RWPE2 (cell line): ENCODE measurements at regions not wholly inside any gene's neighbourhood (a gene's known extent, or its start where the extent isn't known, plus 50 kb on each side); places are given as distances from the start of the nearest gene placed in this dataset.

Source experiments
- ATAC-seq: fragments of 200-7000 bp; cut with Tn5 transposase; 3 replicates; pipeline ENCODE4 v1.9.1; 2021; ENCODE audit warnings: low read depth
- DNase-seq: peaks from one replicate; pipeline ENCODE4 v3.0.0-alpha.2; 2020; ENCODE audit warnings: low spot score
- H3K27ac ChIP-seq: fragments of 450-650 bp; 2 replicates; pipeline ENCODE4 v1.5.1; 2017; ENCODE audit warnings: mild to moderate bottlenecking; ENCODE audit not compliant: poor library complexity, severe bottlenecking
- H3K27me3 ChIP-seq: fragments of 250-450 bp; sonication (Bioruptor Pico); 2 replicates; pipeline ENCODE4 v1.5.1; 2021; ENCODE audit warnings: mild to moderate bottlenecking, moderate library complexity; ENCODE audit not compliant: insufficient read depth, poor library complexity, severe bottlenecking
- H3K36me3 ChIP-seq: fragments of 250-450 bp; sonication (Bioruptor Pico); 2 replicates; pipeline ENCODE4 v1.5.1; 2020; ENCODE audit warnings: low read depth, mild to moderate bottlenecking, moderate library complexity
- H3K4me1 ChIP-seq: fragments of 250-450 bp; sonication (Bioruptor Pico); 2 replicates; pipeline ENCODE4 v1.5.1; 2021; ENCODE audit warnings: mild to moderate bottlenecking, moderate library complexity; ENCODE audit not compliant: insufficient read depth, poor library complexity, severe bottlenecking
- H3K4me3 ChIP-seq: fragments of 250-450 bp; sonication (Bioruptor Pico); 2 replicates; pipeline ENCODE4 v1.5.1; 2021; ENCODE audit warnings: mild to moderate bottlenecking, moderate library complexity; ENCODE audit not compliant: severe bottlenecking
- H3K9me3 ChIP-seq: fragments of 250-450 bp; sonication (Bioruptor Pico); 2 replicates; pipeline ENCODE4 v1.5.1; 2021; ENCODE audit warnings: mild to moderate bottlenecking, moderate library complexity; ENCODE audit not compliant: severe bottlenecking
- CTCF ChIP-seq: fragments of 450-650 bp; IDR thresholded peaks from one replicate; pipeline ENCODE4 v1.5.1; 2017; ENCODE audit warnings: mild to moderate bottlenecking, moderate library complexity; ENCODE audit not compliant: poor library complexity, severe bottlenecking

- no peak overlapping the region for H3K4me3 ChIP-seq
- ATAC-seq (peak; percentile 76), DNase-seq (no peak)
- peaks cover 3% of the 10 kb centered on the region for H3K27me3 ChIP-seq
- peaks cover 9% of the 10 kb centered on the region for H3K9me3 ChIP-seq
- H3K4me1 ChIP-seq: no peaks in the 10 kb centered on the region
- no peaks in the 10 kb centered on the region for H3K36me3 ChIP-seq
- H3K27ac ChIP-seq: no peak overlapping the region
- TF ChIP-seq CTCF: no peak
These were observed 89.1 kb upstream of the VASH1 start for GRCh38 chr14:76672123-76672522.

DNA sequence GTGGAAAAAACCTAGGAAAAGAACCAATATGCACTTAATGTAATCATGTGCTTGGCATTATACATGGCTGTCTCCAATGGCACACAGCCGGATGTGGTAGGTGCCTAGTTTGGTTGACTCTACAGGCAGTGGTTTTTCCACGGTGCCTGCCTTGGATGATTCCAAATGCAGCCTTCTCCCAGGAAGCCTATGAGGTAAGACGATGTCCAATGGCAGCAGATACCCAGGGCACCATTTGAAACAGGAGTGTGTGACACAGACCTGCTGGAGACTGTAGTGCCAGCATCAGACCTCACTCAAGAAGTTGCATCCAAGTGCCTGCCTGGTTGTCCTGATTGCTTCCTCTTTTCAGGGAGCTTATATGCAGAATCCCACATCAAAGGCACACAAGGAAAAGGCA is 88.0 kb upstream of the VASH1 start:
- no peak for DNase-seq
- Histone ChIP-seq H3K36me3 (no peaks in the 10 kb centered on the region), H3K4me1 (no peaks in the 10 kb centered on the region), H3K9me3 (peaks cover 8% of the 10 kb centered on the region), H3K4me3 (no peak overlapping the region), H3K27me3 (peaks cover 3% of the 10 kb centered on the region), H3K27ac (no peak overlapping the region)
- TF ChIP-seq CTCF: no peak
- no peak for ATAC-seq

- Histone ChIP-seq H3K36me3 (no peaks in the 10 kb centered on the region), H3K4me1 (no peaks in the 10 kb centered on the region), H3K27ac (no peak overlapping the region), H3K27me3 (peaks cover 3% of the 10 kb centered on the region), H3K9me3 (no peaks in the 10 kb centered on the region), H3K4me3 (no peak overlapping the region)
- DNase-seq (no peak), ATAC-seq (no peak)
- TF ChIP-seq CTCF: no peak
These were observed 86.2 kb upstream of the VASH1 start for GRCh38 chr14:76675046-76675445.

- peaks cover 7% of the 10 kb centered on the region for H3K9me3 ChIP-seq
- H3K27me3 ChIP-seq: peaks cover 3% of the 10 kb centered on the region
- no peaks in the 10 kb centered on the region for H3K36me3 ChIP-seq
- no peak overlapping the region for H3K27ac ChIP-seq
- no peak for DNase-seq
- no peak for TF ChIP-seq CTCF
- H3K4me3 ChIP-seq: no peak overlapping the region
- ATAC-seq: no peak
- H3K4me1 ChIP-seq: no peaks in the 10 kb centered on the region
These were observed 84.7 kb upstream of the VASH1 start for GRCh38 chr14:76676539-76676938.

- Histone ChIP-seq H3K36me3 (no peaks in the 10 kb centered on the region), H3K9me3 (peaks cover 15% of the 10 kb centered on the region), H3K4me3 (no peak overlapping the region), H3K27me3 (peaks cover 3% of the 10 kb centered on the region), H3K4me1 (no peaks in the 10 kb centered on the region), H3K27ac (no peak overlapping the region)
- DNase-seq: no peak
- ATAC-seq: no peak
- TF ChIP-seq CTCF: no peak
These were observed 83.6 kb upstream of the VASH1 start for GRCh38 chr14:76677534-76678145.
